ENCODE measurements at regions not wholly inside any gene's neighbourhood (a gene's known extent, or its start where the extent isn't known, plus 50 kb on each side); places are given as distances from the start of the nearest gene placed in this dataset.

DNA sequence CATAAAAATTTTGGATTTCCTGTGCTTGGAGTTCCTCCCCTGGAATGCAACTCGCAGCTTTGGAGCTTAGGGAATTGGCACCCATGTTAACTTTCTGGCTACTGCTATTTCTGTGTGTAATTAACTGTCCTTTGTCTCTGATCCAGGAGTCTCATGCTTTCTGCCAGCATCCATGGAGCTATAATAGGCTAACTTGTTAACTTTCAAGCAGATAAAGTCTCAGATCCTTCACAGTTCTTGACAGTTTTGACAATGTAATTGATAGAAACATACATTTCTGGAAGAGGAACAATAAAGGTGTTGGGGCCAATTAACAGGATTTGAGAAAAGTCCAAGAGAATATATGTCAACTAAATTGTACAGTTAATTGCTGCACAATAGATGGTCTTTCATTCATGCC is 290.2 kb upstream of the PRDM9 start:
- no peak for FAIRE-seq
- TF ChIP-seq POLR2AphosphoS5 (IDR thresholded peaks at IDR 0.05; ENCODE audit: insufficient read depth, low read depth, low read length) (no peak), MYC (IDR thresholded peaks at IDR 0.05; ENCODE audit: low read depth, low read length) (no peak), JUN (IDR thresholded peaks at IDR 0.05; ENCODE audit: borderline replicate concordance, insufficient read depth, insufficient read length, low read depth) (no peak), GATA2 (IDR thresholded peaks at IDR 0.05; ENCODE audit: insufficient read depth, insufficient read length, low read depth, low read length) (no peak), POLR2A (IDR thresholded peaks at IDR 0.05; ENCODE audit: low read depth, low read length) (no peak), MAX (IDR thresholded peaks at IDR 0.05; ENCODE audit: insufficient read depth, insufficient read length) (no peak), FOS (IDR thresholded peaks at IDR 0.05; ENCODE audit: borderline replicate concordance, insufficient read depth, low read length) (no peak), CTCF (IDR thresholded peaks at IDR 0.05; ENCODE audit: extremely low read depth in 1 of 2, insufficient read depth in 1 of 2, low read depth in 1 of 2, low read length in 2 of 2) (no peak), EZH2 (IDR thresholded peaks at IDR 0.05; ENCODE audit: borderline replicate concordance, low read depth, low read length, severe bottlenecking) (no peak)
- Histone ChIP-seq H3K27ac (ENCODE audit: insufficient read depth, low read depth, low read length) (no peak overlapping the region), H3K9me3 (replicated peaks; ENCODE audit: control insufficient read depth, insufficient read depth, low read length) (peaks cover 5% of the 10 kb centered on the region), H3K9ac (replicated peaks; ENCODE audit: extremely low read depth, insufficient read depth, low read length) (no peak overlapping the region), H3K79me2 (ENCODE audit: control insufficient read depth, insufficient read depth, low read length) (no peaks in the 10 kb centered on the region), H2AFZ (ENCODE audit: low read depth, low read length) (no peak overlapping the region), H3K4me3 (replicated peaks in 1 of 3; ENCODE audit: insufficient read depth in 1 of 3, low read depth in 1 of 3, low read length in 3 of 3) (no peak overlapping the region), H3K4me2 (ENCODE audit: insufficient read depth, low read length) (no peak overlapping the region), H3K9me1 (replicated peaks; ENCODE audit: control insufficient read depth, extremely low read depth, insufficient read depth, low read length) (no peaks in the 10 kb centered on the region), H3K36me3 (ENCODE audit: control insufficient read depth in 2 of 2, extremely low read depth in 1 of 2, insufficient read depth in 2 of 2, low read length in 2 of 2) (no peaks in the 10 kb centered on the region), H3K27me3 (ENCODE audit: control insufficient read depth in 2 of 2, insufficient read depth in 2 of 2, low read length in 2 of 2) (no peaks in the 10 kb centered on the region), H4K20me1 (replicated peaks; ENCODE audit: control insufficient read depth, extremely low read depth, insufficient read depth, low read length) (no peaks in the 10 kb centered on the region), H3K4me1 (ENCODE audit: control insufficient read depth, extremely low read depth, insufficient read depth, low read length) (no peaks in the 10 kb centered on the region)
- CTCF ChIA-PET = no interaction called here
- intact Hi-C loops (cut with micrococcal nuclease) (no loop called here), dilution Hi-C loops (cut with MboI; ENCODE audit: extremely low pct_ligation_motif_present, low sequenced_read_pairs) (no loop called here)
- POLR2A ChIA-PET = no interaction called here
- no TSS peak for BruUV-seq (replicated peaks)
- DNase-seq (ENCODE audit: low read depth, low spot score) = no peak
